Left kidney (tissue), 1 donor: ENCODE measurements at regions not wholly inside any gene's neighbourhood (a gene's known extent, or its start where the extent isn't known, plus 50 kb on each side); places are given as distances from the start of the nearest gene placed in this dataset.
A peak's percentile ranks its signal among the peaks of the same experiment; 100 is the strongest.

Source experiments
- DNase-seq: peaks from one replicate; pipeline ENCODE4 v3.0.0-alpha.2; 2013

- DNase-seq: no peak
Measured at GRCh38 chr18:75658330-75658729, 230.8 kb upstream of the SMIM21 start.

GRCh38 chr18:75656563-75657247 lies 229.2 kb upstream of the SMIM21 start:
- no peak for DNase-seq

GRCh38 chr18:75656035-75656434 lies 228.5 kb upstream of the SMIM21 start:
- DNase-seq: no peak

DNA sequence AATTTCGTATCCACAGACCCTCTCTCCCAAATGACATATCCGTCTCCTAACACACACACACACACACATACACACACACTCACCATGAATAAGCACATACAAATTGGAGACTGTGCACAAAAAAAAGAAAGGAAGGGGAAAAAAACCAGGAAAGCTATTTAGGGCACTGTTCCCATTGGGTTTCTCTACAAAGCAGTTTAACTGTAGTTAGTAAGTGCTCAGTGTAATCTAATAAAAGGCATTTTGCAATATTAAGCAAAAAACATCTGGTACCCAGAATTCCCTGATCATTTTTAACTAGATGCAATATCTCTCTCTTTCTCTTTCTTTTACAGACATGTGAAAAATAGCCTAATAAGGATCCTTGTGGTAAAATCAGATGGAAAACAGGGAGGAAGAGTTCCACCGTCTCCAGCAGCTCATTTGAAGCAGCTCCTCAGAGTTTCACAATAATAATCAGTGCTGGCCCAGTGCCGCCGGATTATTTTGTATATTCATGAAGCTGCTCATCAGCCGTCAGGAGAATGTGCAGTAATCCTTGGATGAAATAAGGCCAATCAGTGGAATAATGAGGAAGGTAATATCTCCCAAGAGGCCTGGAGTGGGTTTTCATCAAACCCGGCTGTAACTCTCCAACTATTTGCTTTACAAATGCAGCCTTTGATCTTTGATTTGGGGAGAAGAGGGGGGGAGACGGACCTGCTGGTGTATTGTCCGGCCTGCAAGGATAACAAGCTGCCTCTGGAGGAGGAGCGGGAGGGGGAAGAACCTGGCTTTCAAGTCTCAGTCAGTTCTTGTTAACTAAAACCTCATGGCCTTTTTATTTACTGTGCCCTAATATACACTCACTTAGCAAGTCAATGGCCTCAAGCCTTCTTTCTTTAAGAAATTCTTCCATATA lies 227.6 kb upstream of the SMIM21 start:
- DNase-seq: no peak

DNA sequence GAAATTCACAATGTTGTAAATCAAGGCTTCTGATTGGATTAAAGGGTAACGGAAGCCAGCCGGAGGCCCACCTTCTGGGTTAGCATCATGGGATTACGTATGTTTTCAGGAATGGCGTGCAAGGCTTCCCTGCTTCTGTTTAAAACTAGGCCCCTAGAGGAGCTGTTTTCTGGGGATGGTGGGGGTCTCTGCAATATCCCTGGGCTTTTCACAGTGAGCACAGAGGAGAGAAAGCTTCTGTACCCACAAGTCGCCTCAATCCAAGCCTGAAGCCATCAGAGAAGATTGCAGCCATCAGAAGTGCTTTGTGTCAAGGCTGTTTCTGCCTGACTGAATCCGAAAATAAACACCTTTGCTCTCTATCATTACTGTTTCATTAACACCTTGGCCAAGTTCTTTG lies 226.9 kb upstream of the SMIM21 start:
- no peak for DNase-seq

DNA sequence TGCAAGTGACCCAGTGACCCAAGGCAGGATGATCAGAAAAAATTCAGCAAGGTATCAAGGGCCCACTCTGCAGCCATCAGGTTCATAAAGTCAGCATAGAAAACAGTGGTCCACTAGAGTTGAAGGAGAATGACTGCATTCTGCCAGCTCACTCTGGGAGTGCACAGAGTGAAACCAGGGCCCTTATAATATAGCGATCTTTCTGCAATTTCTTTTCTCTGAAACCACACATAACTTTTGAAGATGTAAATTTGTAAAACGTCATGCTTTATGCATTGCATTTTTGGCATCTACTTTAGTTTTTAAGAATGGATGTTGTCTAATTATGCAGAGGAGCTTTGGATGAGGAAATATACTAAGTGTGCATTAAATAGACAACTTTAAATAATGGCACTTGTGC lies 225.0 kb upstream of the SMIM21 start:
- no peak for DNase-seq

DNA sequence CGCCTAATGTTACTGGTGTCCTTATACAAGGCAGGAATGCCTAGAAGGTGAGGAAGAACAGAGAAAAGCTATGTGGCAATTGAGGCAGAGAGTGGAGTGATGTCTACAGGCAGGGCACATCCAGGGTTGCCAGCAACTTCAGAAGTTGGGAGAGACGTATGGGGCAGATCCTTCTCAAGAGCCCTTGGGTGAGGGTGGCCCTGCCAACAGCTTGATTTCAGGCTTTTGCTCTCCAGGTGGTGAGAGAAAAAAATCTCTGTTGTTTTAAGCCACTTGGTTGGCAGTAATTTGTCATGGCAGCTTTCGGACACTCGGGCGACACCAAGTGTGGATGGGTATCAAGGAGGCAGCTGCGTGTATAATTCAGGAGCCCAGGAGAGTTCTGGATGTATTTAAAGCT lies 217.4 kb upstream of the SMIM21 start:
- DNase-seq: no peak

DNA sequence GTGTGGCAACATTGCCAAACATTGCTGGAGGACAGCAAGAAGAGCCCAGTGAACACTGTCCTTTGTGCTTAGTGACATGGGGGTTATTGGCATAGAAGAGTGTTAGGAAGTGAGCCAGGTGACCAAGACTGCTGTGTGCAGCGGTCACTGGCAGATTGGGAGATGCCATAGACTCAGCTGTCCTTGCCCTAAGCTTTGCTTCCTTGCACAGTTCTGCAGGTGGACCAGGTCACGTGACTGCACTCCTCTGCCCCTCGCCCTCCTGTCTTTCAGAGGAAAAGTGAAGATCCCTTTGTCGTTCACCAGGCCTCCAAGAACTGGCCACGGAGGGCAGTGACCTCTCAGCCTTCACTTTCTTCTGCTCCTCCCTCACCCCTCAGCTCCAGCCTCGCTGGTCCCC lies 215.6 kb upstream of the SMIM21 start:
- no peak for DNase-seq

DNA sequence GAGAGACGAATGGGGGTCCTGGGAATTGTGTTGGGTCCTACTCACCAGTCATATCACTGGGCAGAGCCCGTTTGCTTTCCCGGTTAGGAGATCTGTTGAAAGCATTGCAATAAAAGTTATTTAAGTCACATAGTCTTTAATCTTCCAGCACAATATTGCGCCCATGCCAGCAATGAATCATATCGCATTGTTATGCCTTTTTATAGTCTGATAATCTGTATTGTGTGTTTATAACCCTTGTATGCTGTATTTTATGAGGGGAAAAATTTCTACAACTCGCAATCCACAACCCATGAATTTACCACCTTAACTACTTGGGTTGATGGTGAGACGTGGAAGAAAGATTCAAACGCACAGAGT lies 211.9 kb upstream of the SMIM21 start:
- no peak for DNase-seq

- DNase-seq: no peak
Measured at GRCh38 chr18:75638776-75639471, 211.4 kb upstream of the SMIM21 start.

DNA sequence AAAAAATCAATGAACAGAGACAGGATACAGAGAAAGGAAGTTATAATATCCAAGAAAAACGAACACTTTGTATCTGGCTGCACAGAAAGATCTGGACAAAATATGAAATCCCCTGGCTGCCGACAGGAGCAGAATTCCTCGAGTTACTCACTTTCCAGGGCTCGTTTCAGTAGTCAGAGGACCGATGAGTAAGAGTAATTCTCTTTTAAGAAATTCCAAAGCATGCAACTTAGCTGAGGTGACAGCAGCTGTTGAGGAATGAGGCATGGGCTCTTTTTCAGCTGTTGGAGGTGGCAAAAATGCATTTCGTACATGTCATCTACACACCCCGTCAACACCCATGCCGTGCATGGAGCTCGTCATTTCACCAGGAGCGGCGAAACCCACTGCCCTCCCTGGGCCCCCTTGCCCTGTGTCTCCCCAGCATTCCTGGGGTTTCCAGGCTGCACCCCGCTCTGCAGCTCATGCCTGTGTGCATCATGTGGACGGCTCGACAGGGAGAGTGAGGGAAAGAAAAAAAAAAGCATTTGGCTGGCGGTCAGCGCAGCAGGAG lies 210.8 kb upstream of the SMIM21 start:
- DNase-seq: no peak

- DNase-seq: no peak
Measured at GRCh38 chr18:75635096-75635495, 207.6 kb upstream of the SMIM21 start.

DNA sequence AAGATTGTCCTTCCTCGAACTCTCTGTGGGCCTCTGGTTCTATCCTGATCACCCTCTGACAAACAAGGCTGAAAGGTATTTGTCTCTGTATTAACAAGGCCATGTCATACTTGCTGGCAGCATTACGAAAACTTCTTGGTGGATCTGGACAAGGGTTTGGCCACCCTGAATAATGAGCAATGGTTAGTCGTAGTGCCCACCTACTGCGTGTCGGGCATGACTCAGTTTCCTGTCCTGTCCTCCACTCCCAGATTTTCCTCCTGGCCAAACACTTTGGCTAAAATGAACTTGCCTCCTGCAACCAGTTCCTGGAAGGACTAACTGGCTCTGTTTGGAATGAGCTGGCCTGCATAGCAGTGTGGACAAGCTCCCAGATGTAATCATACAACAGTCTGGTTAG lies 198.5 kb upstream of the SMIM21 start:
- DNase-seq: no peak

GRCh38 chr18:75624869-75625268 lies 197.4 kb upstream of the SMIM21 start:
- no peak for DNase-seq

GRCh38 chr18:75621818-75622217 lies 194.3 kb upstream of the SMIM21 start:
- DNase-seq: no peak

DNA sequence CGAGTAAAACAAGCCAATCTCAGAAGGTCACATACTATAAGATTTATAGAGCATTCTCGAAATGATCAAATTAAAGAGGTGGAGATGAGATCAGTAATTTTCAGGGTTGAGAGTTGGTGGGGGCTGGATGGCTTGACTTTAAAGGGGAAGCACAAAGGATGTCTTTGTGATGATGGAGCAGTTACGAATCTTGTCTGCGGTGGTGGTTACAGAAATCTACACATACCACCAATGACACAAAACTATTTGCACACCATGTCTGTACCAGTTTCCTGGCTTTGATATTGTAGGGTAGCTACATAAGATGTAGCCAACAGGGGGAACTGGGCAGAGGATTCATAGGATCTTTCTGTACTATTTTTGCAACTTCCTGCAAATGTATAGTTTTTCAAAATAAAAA lies 190.6 kb upstream of the SMIM21 start:
- DNase-seq: no peak

GRCh38 chr18:75612456-75612855 lies 185.0 kb upstream of the SMIM21 start:
- peak; percentile 22 for DNase-seq

DNA sequence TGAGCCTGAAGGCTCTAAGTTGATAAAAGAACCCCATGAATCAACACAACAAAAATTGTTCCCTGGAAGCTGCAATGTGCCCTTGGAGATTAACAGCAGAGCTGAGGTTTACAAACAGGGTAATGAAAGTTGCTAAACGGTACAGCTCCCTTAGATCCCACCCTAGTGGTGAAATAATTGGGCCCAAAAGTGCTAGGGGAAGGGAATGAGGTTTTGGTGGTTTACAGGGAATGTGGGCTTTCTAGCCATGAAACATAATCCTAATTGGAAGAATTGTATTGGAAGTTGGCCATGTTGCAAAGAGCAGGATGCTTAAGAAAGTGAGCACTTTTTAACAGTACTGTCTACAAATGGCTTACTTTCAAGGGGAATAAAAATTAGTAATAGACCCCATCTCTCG lies 180.2 kb upstream of the SMIM21 start:
- no peak for DNase-seq

DNA sequence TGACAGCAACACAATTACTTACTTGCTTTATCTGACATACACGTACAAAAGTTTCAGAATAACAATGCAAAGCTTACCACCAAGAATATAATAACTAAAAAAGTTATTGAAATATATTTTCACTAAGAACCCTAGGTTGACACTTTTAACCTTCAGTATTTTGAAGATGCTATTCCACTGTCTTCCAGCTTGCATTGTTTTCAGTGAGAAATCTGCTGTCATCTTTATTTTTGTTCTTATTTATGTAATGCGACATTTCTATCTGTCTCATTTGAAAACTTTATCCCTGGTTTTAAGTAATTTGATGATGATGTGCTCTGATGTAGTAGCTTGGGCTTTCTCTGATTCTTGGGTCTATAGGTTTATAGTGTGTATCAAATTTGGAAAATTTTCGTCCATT lies 165.0 kb upstream of the SMIM21 start:
- no peak for DNase-seq

GRCh38 chr18:75588412-75588811 lies 160.9 kb upstream of the SMIM21 start:
- no peak for DNase-seq

- no peak for DNase-seq
Measured at GRCh38 chr18:75587131-75587530, 159.6 kb upstream of the SMIM21 start.

DNA sequence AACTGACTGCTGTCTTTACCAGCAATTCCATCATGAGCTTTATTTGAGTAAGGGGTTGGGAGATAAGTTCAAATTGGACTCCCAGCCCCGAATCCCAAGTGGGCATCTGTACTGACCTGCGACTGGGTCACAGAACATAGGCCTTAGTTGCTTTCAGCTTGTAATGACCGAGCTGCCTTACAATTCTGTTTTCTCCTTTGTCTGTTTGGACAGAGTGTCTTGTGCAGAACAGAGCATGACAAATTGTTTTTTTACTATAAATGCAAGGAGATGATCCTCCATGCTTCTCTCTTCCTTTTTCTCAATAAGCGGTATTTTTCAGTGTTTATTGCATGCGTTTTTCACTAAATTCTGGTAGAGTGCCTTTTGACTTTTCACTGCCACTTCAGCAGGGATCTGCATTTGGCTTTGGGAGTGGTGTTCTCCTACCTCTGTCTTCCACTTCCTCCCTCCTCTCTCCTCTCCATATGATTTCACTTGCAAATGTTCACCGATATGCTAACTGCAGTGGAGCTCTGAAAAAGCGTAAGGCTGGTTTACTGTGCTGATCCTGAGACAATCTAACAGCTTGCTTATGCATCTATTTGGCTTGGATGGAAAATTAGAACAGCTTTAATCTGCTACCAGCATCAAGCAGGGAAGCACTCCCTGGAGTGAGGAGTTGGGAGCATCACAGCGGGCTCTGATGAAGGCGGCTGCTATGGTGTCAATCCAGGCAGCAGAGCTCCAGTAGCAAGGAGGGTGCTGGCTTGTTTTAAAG lies 158.8 kb upstream of the SMIM21 start:
- DNase-seq: no peak
